ENCODE measurements at regions not wholly inside any gene's neighbourhood (a gene's known extent, or its start where the extent isn't known, plus 50 kb on each side); places are given as distances from the start of the nearest gene placed in this dataset.

- no peak for DNase-seq (ENCODE audit: low read depth, low spot score)
Measured at GRCh38 chr2:120681696-120682288, 53.9 kb upstream of the GLI2 start.

DNA sequence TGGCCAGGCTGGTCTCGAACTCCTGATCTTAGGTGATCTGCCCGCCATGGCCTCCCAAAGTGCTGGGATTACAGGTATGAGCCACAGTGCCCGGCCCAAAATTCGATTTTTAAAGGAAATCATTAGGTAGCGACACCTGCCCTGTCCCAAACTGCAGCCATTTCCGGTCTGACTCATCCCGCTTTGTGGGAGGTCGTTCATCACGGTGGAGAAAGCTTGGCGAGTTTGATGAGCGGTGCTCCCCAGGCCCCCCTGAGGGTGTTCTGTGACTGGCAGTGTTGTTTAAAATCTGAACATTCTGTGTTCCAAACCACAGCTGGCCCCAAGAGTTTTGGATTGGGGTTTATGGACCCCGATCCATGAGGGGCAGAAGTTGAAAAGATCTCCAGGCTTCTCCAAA lies 53.0 kb upstream of the GLI2 start:
- no peak overlapping the region for H3K4me3 ChIP-seq (ENCODE audit: low read length)
- no peak for DNase-seq (ENCODE audit: low read depth, low spot score)

More at GRCh38 chr2:120681696-120682288, 53.9 kb upstream of the GLI2 start:
- H3K4me3 ChIP-seq (ENCODE audit: low read length) = no peak overlapping the region

DNA sequence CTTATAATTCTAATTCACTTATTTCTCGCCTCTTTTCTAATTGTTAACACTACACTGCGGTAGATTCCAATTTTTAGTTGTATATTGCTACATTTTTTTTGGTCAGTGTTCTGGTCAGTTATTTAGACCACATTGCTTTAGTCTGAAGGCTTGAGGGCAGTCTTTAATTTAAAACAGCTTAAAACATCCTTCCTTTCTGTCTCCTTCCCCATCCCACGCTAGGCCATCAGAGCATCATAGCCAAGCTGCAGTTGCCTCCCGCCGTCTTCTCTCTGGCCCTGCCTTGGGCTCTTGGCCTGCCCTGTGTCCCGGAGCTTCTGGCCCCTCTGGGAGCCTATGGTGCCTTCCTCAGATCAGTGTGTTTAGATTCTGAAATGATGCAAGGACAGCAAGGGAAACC lies 52.6 kb upstream of the GLI2 start:
- H3K4me3 ChIP-seq (ENCODE audit: low read length) = no peak overlapping the region
- no peak for DNase-seq (ENCODE audit: low read depth, low spot score)

GRCh38 chr2:120683701-120684100 lies 52.0 kb upstream of the GLI2 start:
- H3K4me3 ChIP-seq (ENCODE audit: low read length) = no peak overlapping the region
- no peak for DNase-seq (ENCODE audit: low read depth, low spot score)

DNA sequence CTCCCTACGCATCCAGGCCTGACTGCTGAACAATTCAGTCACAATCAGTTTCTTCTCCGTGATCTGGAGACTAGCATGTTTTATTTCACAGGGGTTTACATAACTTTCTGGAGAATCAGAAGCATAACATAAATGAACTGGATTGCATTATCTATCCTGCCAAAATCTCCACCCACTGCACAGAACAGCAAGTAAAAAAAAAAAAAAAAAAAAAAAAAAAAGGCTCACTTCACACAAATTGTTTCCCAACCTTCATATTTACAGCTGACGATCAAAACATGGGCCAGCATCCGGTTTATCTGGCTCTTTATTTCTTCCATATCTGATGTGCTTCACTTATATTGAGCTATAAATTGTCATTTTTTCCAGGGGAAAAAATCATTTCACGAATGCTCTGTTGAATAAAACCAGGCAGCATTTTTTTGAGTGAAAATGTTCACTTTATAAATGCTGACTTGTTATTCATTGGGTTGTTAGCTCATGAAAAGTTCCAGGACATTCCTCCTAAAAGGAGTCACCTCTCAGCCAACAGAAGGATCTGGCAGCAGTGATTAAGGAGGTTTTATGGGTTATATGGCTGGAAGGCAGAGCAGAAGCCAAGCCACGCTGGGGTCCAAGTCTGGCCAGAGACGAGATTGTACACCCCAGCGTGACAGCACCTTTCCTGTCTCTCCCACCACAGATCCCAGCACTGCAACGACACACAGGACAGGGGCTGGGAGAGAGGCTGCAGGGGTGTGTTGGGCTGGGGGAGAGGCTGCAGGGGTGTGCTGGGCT lies 51.2 kb upstream of the GLI2 start:
- H3K4me3 ChIP-seq (ENCODE audit: low read length) = no peak overlapping the region
- no peak for DNase-seq (ENCODE audit: low read depth, low spot score)

- no peak overlapping the region for H3K4me3 ChIP-seq (ENCODE audit: low read length)
- no peak for DNase-seq (ENCODE audit: low read depth, low spot score)
Measured at GRCh38 chr2:120685066-120685973, 50.3 kb upstream of the GLI2 start.
